Mesendoderm (in vitro differentiated cells): ENCODE measurements at regions not wholly inside any gene's neighbourhood (a gene's known extent, or its start where the extent isn't known, plus 50 kb on each side); places are given as distances from the start of the nearest gene placed in this dataset.

Source experiments
- DNase-seq: peaks from one replicate; pipeline ENCODE4 v3.0.0; 2013
- H2AK5ac ChIP-seq: 2 replicates; pipeline ENCODE4 v1.6.1; 2013; ENCODE audit warnings: low read length, inconsistent platforms
- H2BK120ac ChIP-seq: 2 replicates; pipeline ENCODE4 v1.6.1; 2013; ENCODE audit warnings: low read depth, mild to moderate bottlenecking, low read length, moderate library complexity, mixed read lengths
- H2BK15ac ChIP-seq: replicated peaks from 2 replicates; pipeline ENCODE4 v1.6.1; 2013; ENCODE audit warnings: low read depth, mild to moderate bottlenecking, moderate library complexity
- H2BK5ac ChIP-seq: 2 replicates; pipeline ENCODE4 v1.6.1; 2013; ENCODE audit warnings: low read length, inconsistent platforms
- H3K18ac ChIP-seq: 2 replicates; pipeline ENCODE4 v1.6.1; 2013; ENCODE audit warnings: mild to moderate bottlenecking, low read length, mixed read lengths
- H3K23ac ChIP-seq: one replicate; pipeline ENCODE4 v1.6.1; 2013; ENCODE audit warnings: low read length
- H3K27ac ChIP-seq: 2 replicates; pipeline ENCODE4 v1.5.1; 2013; ENCODE audit warnings: low read depth, mild to moderate bottlenecking, inconsistent platforms, low read length, moderate library complexity
- H3K27me3 ChIP-seq: 2 replicates; pipeline ENCODE4 v1.6.1; 2013; ENCODE audit warnings: low read length, control low read depth, mild to moderate bottlenecking, inconsistent platforms; ENCODE audit not compliant: insufficient read depth, poor library complexity
- H3K36me3 ChIP-seq: 2 replicates; pipeline ENCODE4 v1.6.1; 2013; ENCODE audit warnings: low read length, inconsistent platforms; ENCODE audit not compliant: control insufficient read depth, insufficient read depth
- H3K4ac ChIP-seq: one replicate; pipeline ENCODE4 v1.6.1; 2013; ENCODE audit warnings: low read depth, mild to moderate bottlenecking, low read length, moderate library complexity
- H3K4me1 ChIP-seq: 2 replicates; pipeline ENCODE4 v1.6.1; 2013; ENCODE audit warnings: low read depth, low read length, inconsistent platforms; ENCODE audit not compliant: control insufficient read depth
- H3K4me2 ChIP-seq: 2 replicates; pipeline ENCODE4 v1.6.1; 2013; ENCODE audit warnings: low read length
- H3K4me3 ChIP-seq: 2 replicates; pipeline ENCODE4 v1.5.1; 2013; ENCODE audit warnings: mild to moderate bottlenecking, low read length
- H3K56ac ChIP-seq: one replicate; pipeline ENCODE4 v1.6.1; 2013; ENCODE audit warnings: low read length
- H3K79me1 ChIP-seq: 2 replicates; pipeline ENCODE4 v1.6.1; 2013; ENCODE audit warnings: low read length, inconsistent platforms
- H3K79me2 ChIP-seq: 2 replicates; pipeline ENCODE4 v1.6.1; 2013; ENCODE audit warnings: mild to moderate bottlenecking, low read length; ENCODE audit not compliant: control insufficient read depth, insufficient read depth
- H3K9ac ChIP-seq: 2 replicates; pipeline ENCODE4 v1.6.1; 2013; ENCODE audit warnings: low read length, inconsistent platforms
- H4K5ac ChIP-seq: one replicate; pipeline ENCODE4 v1.6.1; 2013; ENCODE audit warnings: low read length
- H4K8ac ChIP-seq: one replicate; pipeline ENCODE4 v1.6.1; 2013; ENCODE audit warnings: low read depth, mild to moderate bottlenecking, control low read depth, low read length, moderate library complexity
- WGBS: extraction: QIAGEN DNeasy Blood & Tissue Kit; methylation state at CpG from one replicate; pipeline ENCODE4 v1.1.7; 2013; ENCODE audit warnings: low lambda C conversion rate, missing lambda C conversion rate; ENCODE audit not compliant: insufficient coverage; ENCODE audit errors: extremely low coverage; 5-methylcytosine and 5-hydroxymethylcytosine counted together

- H3K4me1 ChIP-seq, result no peaks in the 10 kb centered on the region
- H2BK5ac ChIP-seq, result no peak overlapping the region
- no peaks in the 10 kb centered on the region for H3K79me1 ChIP-seq
- H2BK15ac ChIP-seq, result no peak overlapping the region
- no peak overlapping the region for H2AK5ac ChIP-seq
- H3K4me2 ChIP-seq, result no peak overlapping the region
- H3K79me2 ChIP-seq, result no peaks in the 10 kb centered on the region
- H4K5ac ChIP-seq, result no peak overlapping the region
- no CpG with 5 or more reads among the region's 20 CpGs for WGBS
- H3K18ac ChIP-seq, result no peak overlapping the region
- H3K36me3 ChIP-seq, result no peaks in the 10 kb centered on the region
- no peaks in the 10 kb centered on the region for H3K27me3 ChIP-seq
- no peak overlapping the region for H3K4ac ChIP-seq
- H3K56ac ChIP-seq, result no peak overlapping the region
- H3K9ac ChIP-seq, result no peak overlapping the region
- DNase-seq, result no peak
- H3K4me3 ChIP-seq, result no peak overlapping the region
- no peak overlapping the region for H2BK120ac ChIP-seq
- H3K23ac ChIP-seq, result no peak overlapping the region
- H3K27ac ChIP-seq, result no peak overlapping the region
- H4K8ac ChIP-seq, result no peak overlapping the region
Observed at GRCh38 chr11:69353696-69354544, 60.0 kb downstream of the MYEOV start.

- no peaks in the 10 kb centered on the region for H3K4me1 ChIP-seq
Observed at GRCh38 chr11:69354545-69354897, 60.6 kb downstream of the MYEOV start.

GRCh38 chr11:69355346-69355940 lies 61.5 kb downstream of the MYEOV start:
- Histone ChIP-seq H3K4ac (no peak overlapping the region), H2BK120ac (no peak overlapping the region), H3K9ac (no peak overlapping the region), H2AK5ac (no peak overlapping the region), H3K18ac (no peak overlapping the region), H3K4me1 (no peaks in the 10 kb centered on the region), H3K27me3 (no peaks in the 10 kb centered on the region), H2BK5ac (no peak overlapping the region), H3K79me2 (no peaks in the 10 kb centered on the region), H4K5ac (no peak overlapping the region), H2BK15ac (no peak overlapping the region), H3K4me2 (no peak overlapping the region), H3K23ac (no peak overlapping the region), H3K79me1 (no peaks in the 10 kb centered on the region), H3K36me3 (no peaks in the 10 kb centered on the region), H3K56ac (no peak overlapping the region), H4K8ac (no peak overlapping the region), H3K4me3 (no peak overlapping the region), H3K27ac (no peak overlapping the region)
- no peak for DNase-seq
- WGBS, result no CpG with 5 or more reads among the region's 10 CpGs

More at GRCh38 chr11:69354545-69354897, 60.6 kb downstream of the MYEOV start:
- Histone ChIP-seq H3K4ac (no peak overlapping the region), H4K5ac (no peak overlapping the region), H3K23ac (no peak overlapping the region), H3K36me3 (no peaks in the 10 kb centered on the region), H3K79me2 (no peaks in the 10 kb centered on the region), H3K27ac (no peak overlapping the region), H3K9ac (no peak overlapping the region), H3K27me3 (no peaks in the 10 kb centered on the region), H2BK120ac (no peak overlapping the region), H3K79me1 (no peaks in the 10 kb centered on the region), H3K4me3 (no peak overlapping the region), H2AK5ac (no peak overlapping the region), H2BK5ac (no peak overlapping the region), H3K4me2 (no peak overlapping the region), H3K56ac (no peak overlapping the region), H2BK15ac (no peak overlapping the region), H4K8ac (no peak overlapping the region), H3K18ac (no peak overlapping the region)
- DNase-seq, result no peak
- no CpG with 5 or more reads among the region's 2 CpGs for WGBS

- H4K5ac ChIP-seq, result no peak overlapping the region
- H3K23ac ChIP-seq, result no peak overlapping the region
- no peak overlapping the region for H3K4me3 ChIP-seq
- H2BK15ac ChIP-seq, result no peak overlapping the region
- H2BK5ac ChIP-seq, result no peak overlapping the region
- no peak overlapping the region for H3K27ac ChIP-seq
- H2BK120ac ChIP-seq, result no peak overlapping the region
- H2AK5ac ChIP-seq, result no peak overlapping the region
- no peak overlapping the region for H3K9ac ChIP-seq
- H3K79me2 ChIP-seq, result no peaks in the 10 kb centered on the region
- H3K4me2 ChIP-seq, result no peak overlapping the region
- 100% methylated on average over 1 of the region's 8 CpGs for WGBS
- no peaks in the 10 kb centered on the region for H3K36me3 ChIP-seq
- no peak overlapping the region for H3K18ac ChIP-seq
- H3K79me1 ChIP-seq, result no peaks in the 10 kb centered on the region
- DNase-seq, result no peak
- H3K56ac ChIP-seq, result no peak overlapping the region
- no peaks in the 10 kb centered on the region for H3K4me1 ChIP-seq
- no peak overlapping the region for H3K4ac ChIP-seq
- H3K27me3 ChIP-seq, result no peaks in the 10 kb centered on the region
- no peak overlapping the region for H4K8ac ChIP-seq
Observed at GRCh38 chr11:69355959-69356702, 62.2 kb downstream of the MYEOV start.

- no peak overlapping the region for H4K8ac ChIP-seq
- no peaks in the 10 kb centered on the region for H3K79me1 ChIP-seq
- H3K18ac ChIP-seq, result no peak overlapping the region
- H3K4ac ChIP-seq, result no peak overlapping the region
- no peak overlapping the region for H3K23ac ChIP-seq
- no peak overlapping the region for H3K4me3 ChIP-seq
- no peak overlapping the region for H2BK120ac ChIP-seq
- H3K9ac ChIP-seq, result no peak overlapping the region
- H3K36me3 ChIP-seq, result no peaks in the 10 kb centered on the region
- no peak overlapping the region for H2AK5ac ChIP-seq
- H3K27me3 ChIP-seq, result no peaks in the 10 kb centered on the region
- no peak for DNase-seq
- no peak overlapping the region for H3K4me2 ChIP-seq
- WGBS, result no CpG with 5 or more reads among the region's 15 CpGs
- no peak overlapping the region for H3K56ac ChIP-seq
- no peak overlapping the region for H2BK5ac ChIP-seq
- H3K4me1 ChIP-seq, result no peaks in the 10 kb centered on the region
- H3K79me2 ChIP-seq, result no peaks in the 10 kb centered on the region
- H3K27ac ChIP-seq, result no peak overlapping the region
- H4K5ac ChIP-seq, result no peak overlapping the region
- no peak overlapping the region for H2BK15ac ChIP-seq
Observed at GRCh38 chr11:69356703-69357457, 62.9 kb downstream of the MYEOV start.
